ENCODE measurements at regions not wholly inside any gene's neighbourhood (a gene's known extent, or its start where the extent isn't known, plus 50 kb on each side); places are given as distances from the start of the nearest gene placed in this dataset.

- Histone ChIP-seq H3K9ac (ENCODE audit: insufficient read depth in 1 of 2, low read depth in 2 of 2, low read length in 2 of 2) (no peak overlapping the region), H3K4me2 (ENCODE audit: insufficient read depth, low read length) (no peak overlapping the region), H2AFZ (ENCODE audit: low read depth, low read length) (no peak overlapping the region), H3K27me3 (ENCODE audit: control insufficient read depth in 2 of 2, insufficient read depth in 2 of 2, low read length in 2 of 2) (no peaks in the 10 kb centered on the region), H3K9me3 (replicated peaks; ENCODE audit: control insufficient read depth, insufficient read depth, low read depth, low read length) (no peaks in the 10 kb centered on the region), H3K36me3 (ENCODE audit: control insufficient read depth, insufficient read depth, low read length) (no peaks in the 10 kb centered on the region), H3K79me2 (ENCODE audit: control insufficient read depth, insufficient read depth, low read length) (no peaks in the 10 kb centered on the region), H3K4me1 (replicated peaks in 1 of 2; ENCODE audit: control insufficient read depth in 2 of 2, insufficient read depth in 2 of 2, low read length in 2 of 2) (no peaks in the 10 kb centered on the region), H4K20me1 (replicated peaks; ENCODE audit: control insufficient read depth, insufficient read depth, low read length) (no peaks in the 10 kb centered on the region), H3K4me3 (no peak overlapping the region), H3K9me1 (ENCODE audit: control insufficient read depth, insufficient read depth, low read length) (no peaks in the 10 kb centered on the region), H3K27ac (ENCODE audit: extremely low read depth, low read depth, low read length) (no peak overlapping the region)
- no TSS peak for BruUV-seq (replicated peaks)
- ChIA-PET CTCF (ENCODE audit: low intra/inter-chr PET ratio) (no interaction called here), POLR2A (no interaction called here)
- ATAC-seq (no peak), FAIRE-seq (no peak), DNase-seq (ENCODE audit: extremely low read depth in 1 of 4, low spot score in 3 of 4) (no peak)
- TF ChIP-seq GABPB2 (CRISPR knock-in tag; conservative IDR thresholded peaks at IDR 0.05) (no peak), SREBF1 (IDR thresholded peaks at IDR 0.05; ENCODE audit: borderline replicate concordance, low read depth, low read length) (no peak), SMC3 (conservative IDR thresholded peaks at IDR 0.05; ENCODE audit: insufficient read depth, low read depth, low read length) (no peak), ID3 (CRISPR knock-in tag; IDR thresholded peaks at IDR 0.05) (no peak), ID3 (tag; IDR thresholded peaks at IDR 0.05) (no peak), TCF3 (CRISPR knock-in tag; IDR thresholded peaks at IDR 0.05) (no peak), HDGF (IDR thresholded peaks at IDR 0.05) (no peak), STAG1 (CRISPR knock-in tag; IDR thresholded peaks at IDR 0.05; ENCODE audit: borderline replicate concordance) (no peak)
- TF ChIP-seq, protein P1, sequence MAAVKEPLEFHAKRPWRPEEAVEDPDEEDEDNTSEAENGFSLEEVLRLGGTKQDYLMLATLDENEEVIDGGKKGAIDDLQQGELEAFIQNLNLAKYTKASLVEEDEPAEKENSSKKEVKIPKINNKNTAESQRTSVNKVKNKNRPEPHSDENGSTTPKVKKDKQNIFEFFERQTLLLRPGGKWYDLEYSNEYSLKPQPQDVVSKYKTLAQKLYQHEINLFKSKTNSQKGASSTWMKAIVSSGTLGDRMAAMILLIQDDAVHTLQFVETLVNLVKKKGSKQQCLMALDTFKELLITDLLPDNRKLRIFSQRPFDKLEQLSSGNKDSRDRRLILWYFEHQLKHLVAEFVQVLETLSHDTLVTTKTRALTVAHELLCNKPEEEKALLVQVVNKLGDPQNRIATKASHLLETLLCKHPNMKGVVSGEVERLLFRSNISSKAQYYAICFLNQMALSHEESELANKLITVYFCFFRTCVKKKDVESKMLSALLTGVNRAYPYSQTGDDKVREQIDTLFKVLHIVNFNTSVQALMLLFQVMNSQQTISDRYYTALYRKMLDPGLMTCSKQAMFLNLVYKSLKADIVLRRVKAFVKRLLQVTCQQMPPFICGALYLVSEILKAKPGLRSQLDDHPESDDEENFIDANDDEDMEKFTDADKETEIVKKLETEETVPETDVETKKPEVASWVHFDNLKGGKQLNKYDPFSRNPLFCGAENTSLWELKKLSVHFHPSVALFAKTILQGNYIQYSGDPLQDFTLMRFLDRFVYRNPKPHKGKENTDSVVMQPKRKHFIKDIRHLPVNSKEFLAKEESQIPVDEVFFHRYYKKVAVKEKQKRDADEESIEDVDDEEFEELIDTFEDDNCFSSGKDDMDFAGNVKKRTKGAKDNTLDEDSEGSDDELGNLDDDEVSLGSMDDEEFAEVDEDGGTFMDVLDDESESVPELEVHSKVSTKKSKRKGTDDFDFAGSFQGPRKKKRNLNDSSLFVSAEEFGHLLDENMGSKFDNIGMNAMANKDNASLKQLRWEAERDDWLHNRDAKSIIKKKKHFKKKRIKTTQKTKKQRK (IDR thresholded peaks at IDR 0.05; ENCODE audit: borderline replicate concordance, low read depth, low read length) = no peak
- WGBS (ENCODE audit: insufficient coverage, low coverage, missing lambda C conversion rate) = 0% methylated on average over 8 of the region's 8 CpGs
- intact Hi-C loops (cut with micrococcal nuclease) = no loop called here
- in situ Hi-C loops (cut with MboI) = no loop called here
Observed at GRCh38 chrX:16476009-16476408, 173.9 kb upstream of the S100G start.
